Gastroesophageal sphincter (tissue), 4 donors: ENCODE measurements at regions not wholly inside any gene's neighbourhood (a gene's known extent, or its start where the extent isn't known, plus 50 kb on each side); places are given as distances from the start of the nearest gene placed in this dataset.

ENCODE experiments used
- ATAC-seq: fragments of 150-250 bp; one replicate; pipeline ENCODE4 v1.9.1; 2016; ENCODE audit warnings: mild to moderate bottlenecking, moderate library complexity
- H3K27ac ChIP-seq, 4 donors: fragments of 200-600 bp; sonication (generic) in 3 of 4; 1 replicate in 3 of 4; 2 replicates in 1 of 4; pipeline ENCODE4 v1.5.1; 2016 to 2019
- H3K27me3 ChIP-seq: fragments of 200-600 bp; sonication (generic); one replicate; pipeline ENCODE4 v1.5.1; 2019
- H3K36me3 ChIP-seq, 2 donors: fragments of 200-600 bp; sonication (generic); one replicate each; pipeline ENCODE4 v1.5.1; 2019; ENCODE audit warnings: control low read depth in 1 of 2
- H3K4me1 ChIP-seq, 3 donors: fragments of 200-600 bp; sonication (generic); 1 replicate in 2 of 3; 2 replicates in 1 of 3; pipeline ENCODE4 v1.5.1; 2016 to 2019; ENCODE audit warnings: control low read depth in 2 of 3
- H3K4me3 ChIP-seq, 2 donors: fragments of 200-600 bp; sonication (generic); one replicate each; pipeline ENCODE4 v1.5.1; 2019; ENCODE audit warnings: mild to moderate bottlenecking in 1 of 2, moderate library complexity in 1 of 2
- H3K9me3 ChIP-seq, 3 donors: fragments of 200-600 bp; sonication (generic); one replicate each; pipeline ENCODE4 v1.5.1; 2017 to 2019; ENCODE audit warnings: control low read depth in 2 of 3
- CTCF ChIP-seq, 4 experiments: fragments of 200-600 bp in 2 of 4; fragments of 450-650 bp in 2 of 4; sonication (generic) in 1 of 4; IDR thresholded peaks; one replicate each; pipeline ENCODE4 v1.5.1; 2017 to 2019; ENCODE audit warnings: antibody characterized with exemption in 4 of 4, mild to moderate bottlenecking in 2 of 4, moderate library complexity in 2 of 4
- EP300 ChIP-seq: sonication (generic); formaldehyde crosslinking; IDR thresholded peaks from one replicate; pipeline ENCODE4 v1.6.1; 2017; ENCODE audit warnings: antibody characterized with exemption, mild to moderate bottlenecking
- POLR2A ChIP-seq, 2 donors: fragments of 450-650 bp; IDR thresholded peaks; one replicate each; pipeline ENCODE4 v1.6.1; 2017; ENCODE audit warnings: antibody characterized with exemption in 2 of 2, mild to moderate bottlenecking in 2 of 2, moderate library complexity in 1 of 2
- POLR2AphosphoS5 ChIP-seq: sonication (generic); formaldehyde crosslinking; IDR thresholded peaks from one replicate; pipeline ENCODE4 v1.6.1; 2017; ENCODE audit warnings: antibody characterized with exemption
- WGBS, 2 donors: methylation state at CpG; one replicate each; pipeline ENCODE4 v1.1.5; 2018; ENCODE audit warnings: low coverage in 1 of 2; 5-methylcytosine and 5-hydroxymethylcytosine counted together

GRCh38 chr10:4481192-4481591, 344.8 kb upstream of the AKR1E2 start:
- Histone ChIP-seq H3K9me3 (no peaks in the 10 kb centered on the region), H3K27ac (no peak overlapping the region), H3K4me3 (no peak overlapping the region), H3K27me3 (no peaks in the 10 kb centered on the region), H3K4me1 (no peaks in the 10 kb centered on the region), H3K36me3 (no peaks in the 10 kb centered on the region)
- no peak for ATAC-seq
- no peak for TF ChIP-seq CTCF (IDR thresholded peaks at IDR 0.05)
- TF ChIP-seq EP300, result no peak
- no peak for TF ChIP-seq POLR2A (IDR thresholded peaks at IDR 0.05)
- no peak for TF ChIP-seq POLR2AphosphoS5

GRCh38 chr10:4479342-4479741, 346.7 kb upstream of the AKR1E2 start:
- ATAC-seq, result no peak
- H3K4me3 ChIP-seq, result no peak overlapping the region
- H3K9me3 ChIP-seq, result no peaks in the 10 kb centered on the region
- H3K27me3 ChIP-seq, result no peaks in the 10 kb centered on the region
- TF ChIP-seq EP300 (no peak), CTCF (IDR thresholded peaks at IDR 0.05) (no peak), POLR2A (IDR thresholded peaks at IDR 0.05) (no peak), POLR2AphosphoS5 (no peak)
- H3K4me1 ChIP-seq, result no peaks in the 10 kb centered on the region
- no peak overlapping the region for H3K27ac ChIP-seq
- H3K36me3 ChIP-seq, result no peaks in the 10 kb centered on the region
- WGBS, 2 donors, result 83 to 97% methylated on average over 5 of the region's 5 CpGs

- ATAC-seq, result no peak
- Histone ChIP-seq H3K27ac (no peak overlapping the region), H3K27me3 (no peaks in the 10 kb centered on the region), H3K36me3 (no peaks in the 10 kb centered on the region), H3K9me3 (no peaks in the 10 kb centered on the region), H3K4me1 (no peaks in the 10 kb centered on the region), H3K4me3 (no peak overlapping the region)
- no peak for TF ChIP-seq POLR2A (IDR thresholded peaks at IDR 0.05)
- TF ChIP-seq POLR2AphosphoS5, result no peak
- TF ChIP-seq EP300, result no peak
- no peak for TF ChIP-seq CTCF (IDR thresholded peaks at IDR 0.05)
- WGBS, 2 donors, result 84 to 89% methylated on average over 3 to 4 of the region's 4 CpGs
These were observed 348.3 kb upstream of the AKR1E2 start for GRCh38 chr10:4477664-4478063.

- ATAC-seq, result no peak
- Histone ChIP-seq H3K36me3 (no peaks in the 10 kb centered on the region), H3K4me3 (no peak overlapping the region), H3K27ac (no peak overlapping the region), H3K27me3 (no peaks in the 10 kb centered on the region), H3K9me3 (no peaks in the 10 kb centered on the region), H3K4me1 (no peaks in the 10 kb centered on the region)
- 92 to 100% methylated on average over 1 to 11 of the region's 13 CpGs for WGBS, 2 donors
- TF ChIP-seq POLR2A (IDR thresholded peaks at IDR 0.05) (no peak), CTCF (IDR thresholded peaks at IDR 0.05) (no peak), EP300 (no peak), POLR2AphosphoS5 (no peak)
These were observed 350.0 kb upstream of the AKR1E2 start for GRCh38 chr10:4475827-4476490.

- WGBS, 2 donors, result 81 to 88% methylated on average over 6 to 8 of the region's 8 CpGs
- ATAC-seq, result no peak
These were observed 351.2 kb upstream of the AKR1E2 start for GRCh38 chr10:4474829-4475228.

More at GRCh38 chr10:4474829-4475228, 351.2 kb upstream of the AKR1E2 start:
- no peak overlapping the region for H3K27ac ChIP-seq
- H3K36me3 ChIP-seq, result no peaks in the 10 kb centered on the region
- no peaks in the 10 kb centered on the region for H3K9me3 ChIP-seq
- H3K4me3 ChIP-seq, result no peak overlapping the region
- TF ChIP-seq EP300 (no peak), POLR2AphosphoS5 (no peak), CTCF (IDR thresholded peaks at IDR 0.05) (no peak), POLR2A (IDR thresholded peaks at IDR 0.05) (no peak)
- no peaks in the 10 kb centered on the region for H3K27me3 ChIP-seq
- H3K4me1 ChIP-seq, result no peaks in the 10 kb centered on the region
